Loucy (cell line): ENCODE measurements at regions not wholly inside any gene's neighbourhood (a gene's known extent, or its start where the extent isn't known, plus 50 kb on each side); places are given as distances from the start of the nearest gene placed in this dataset.

Experiments
- H2AFZ ChIP-seq: fragments of 200-600 bp; sonication (generic); 2 replicates; pipeline ENCODE4 v1.6.0; 2016; ENCODE audit warnings: antibody characterized with exemption, mild to moderate bottlenecking, low read length, moderate library complexity
- H3F3A ChIP-seq: fragments of 200-600 bp; 2 replicates; pipeline ENCODE4 v1.6.0; 2016; ENCODE audit warnings: antibody characterized with exemption, low read depth, mild to moderate bottlenecking
- H3K27me3 ChIP-seq: fragments of 200-600 bp; sonication (generic); 2 replicates; pipeline ENCODE4 v1.6.1; 2014; ENCODE audit warnings: low read length, mild to moderate bottlenecking; ENCODE audit not compliant: insufficient read depth, poor library complexity, severe bottlenecking
- H3K36me3 ChIP-seq: fragments of 200-600 bp; sonication (generic); 2 replicates; pipeline ENCODE4 v1.6.1; 2016; ENCODE audit warnings: low read length; ENCODE audit not compliant: insufficient read depth
- H3K4me1 ChIP-seq: fragments of 200-600 bp; sonication (generic); 2 replicates; pipeline ENCODE4 v1.5.1; 2014; ENCODE audit warnings: low read length, mild to moderate bottlenecking; ENCODE audit not compliant: insufficient read depth, poor library complexity, severe bottlenecking
- H3K4me2 ChIP-seq: fragments of 200-600 bp; sonication (generic); 2 replicates; pipeline ENCODE4 v1.6.0; 2014; ENCODE audit warnings: antibody characterized with exemption, low read length, low read depth, mild to moderate bottlenecking; ENCODE audit not compliant: poor library complexity, severe bottlenecking
- H3K4me3 ChIP-seq: fragments of 200-600 bp; sonication (generic); 2 replicates; pipeline ENCODE4 v1.5.1; 2014; ENCODE audit warnings: low read length, mild to moderate bottlenecking, mixed read lengths; ENCODE audit not compliant: poor library complexity, severe bottlenecking
- H3K79me2 ChIP-seq: fragments of 200-600 bp; sonication (generic); 2 replicates; pipeline ENCODE4 v1.6.1; 2014; ENCODE audit warnings: low read length; ENCODE audit not compliant: insufficient read depth
- H3K9ac ChIP-seq: fragments of 200-600 bp; sonication (generic); 2 replicates; pipeline ENCODE4 v1.6.0; 2014; ENCODE audit warnings: mild to moderate bottlenecking, low read depth, low read length, moderate library complexity; ENCODE audit not compliant: poor library complexity, severe bottlenecking
- H3K9me2 ChIP-seq: fragments of 200-600 bp; sonication (generic); replicated peaks from 2 replicates; pipeline ENCODE4 v1.6.1; 2016; ENCODE audit warnings: low read depth, low read length, mixed read lengths
- H3K9me3 ChIP-seq: fragments of 200-600 bp; sonication (generic); 2 replicates; pipeline ENCODE4 v1.6.1; 2014; ENCODE audit warnings: mild to moderate bottlenecking, antibody characterized with exemption, low read length, low read depth; ENCODE audit not compliant: insufficient read depth
- H4K20me1 ChIP-seq: fragments of 200-600 bp; sonication (generic); 2 replicates; pipeline ENCODE4 v1.6.0; 2014; ENCODE audit warnings: antibody characterized with exemption, low read length, mild to moderate bottlenecking; ENCODE audit not compliant: insufficient read depth, poor library complexity, severe bottlenecking
- EZH2phosphoT487 ChIP-seq: fragments of 200-600 bp; IDR thresholded peaks from 2 replicates; pipeline ENCODE4 v1.6.1; 2018; ENCODE audit warnings: antibody characterized with exemption, mild to moderate bottlenecking, moderate library complexity, borderline replicate concordance
- TF ChIP-seq, protein P1 (sequence below): fragments of 200-600 bp; sonication (generic); conservative IDR thresholded peaks from 2 replicates; pipeline ENCODE4 v1.5.1; 2014; ENCODE audit warnings: mild to moderate bottlenecking, antibody characterized with exemption, low read length

GRCh38 chr2:129797489-129798300 lies 181.8 kb upstream of the RAB6C start:
- Histone ChIP-seq H3K79me2 (no peaks in the 10 kb centered on the region), H3K36me3 (no peaks in the 10 kb centered on the region), H3K9me2 (no peaks in the 10 kb centered on the region), H3K4me3 (no peak overlapping the region), H3K27me3 (no peaks in the 10 kb centered on the region), H2AFZ (no peak overlapping the region), H3K9ac (no peak overlapping the region), H3K4me2 (no peak overlapping the region), H4K20me1 (no peaks in the 10 kb centered on the region), H3K9me3 (no peaks in the 10 kb centered on the region), H3F3A (no peaks in the 10 kb centered on the region), H3K4me1 (no peaks in the 10 kb centered on the region)
- TF ChIP-seq, protein P1, sequence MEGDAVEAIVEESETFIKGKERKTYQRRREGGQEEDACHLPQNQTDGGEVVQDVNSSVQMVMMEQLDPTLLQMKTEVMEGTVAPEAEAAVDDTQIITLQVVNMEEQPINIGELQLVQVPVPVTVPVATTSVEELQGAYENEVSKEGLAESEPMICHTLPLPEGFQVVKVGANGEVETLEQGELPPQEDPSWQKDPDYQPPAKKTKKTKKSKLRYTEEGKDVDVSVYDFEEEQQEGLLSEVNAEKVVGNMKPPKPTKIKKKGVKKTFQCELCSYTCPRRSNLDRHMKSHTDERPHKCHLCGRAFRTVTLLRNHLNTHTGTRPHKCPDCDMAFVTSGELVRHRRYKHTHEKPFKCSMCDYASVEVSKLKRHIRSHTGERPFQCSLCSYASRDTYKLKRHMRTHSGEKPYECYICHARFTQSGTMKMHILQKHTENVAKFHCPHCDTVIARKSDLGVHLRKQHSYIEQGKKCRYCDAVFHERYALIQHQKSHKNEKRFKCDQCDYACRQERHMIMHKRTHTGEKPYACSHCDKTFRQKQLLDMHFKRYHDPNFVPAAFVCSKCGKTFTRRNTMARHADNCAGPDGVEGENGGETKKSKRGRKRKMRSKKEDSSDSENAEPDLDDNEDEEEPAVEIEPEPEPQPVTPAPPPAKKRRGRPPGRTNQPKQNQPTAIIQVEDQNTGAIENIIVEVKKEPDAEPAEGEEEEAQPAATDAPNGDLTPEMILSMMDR = no peak
- TF ChIP-seq EZH2phosphoT487 = no peak

- no peaks in the 10 kb centered on the region for H3K9me2 ChIP-seq
- H3K9ac ChIP-seq = no peak overlapping the region
- H4K20me1 ChIP-seq = no peaks in the 10 kb centered on the region
- no peaks in the 10 kb centered on the region for H3K27me3 ChIP-seq
- no peaks in the 10 kb centered on the region for H3K4me1 ChIP-seq
- H3F3A ChIP-seq = no peaks in the 10 kb centered on the region
- TF ChIP-seq EZH2phosphoT487 = no peak
- TF ChIP-seq, protein P1 = no peak
- H2AFZ ChIP-seq = no peak overlapping the region
- no peaks in the 10 kb centered on the region for H3K79me2 ChIP-seq
- no peak overlapping the region for H3K4me2 ChIP-seq
- H3K9me3 ChIP-seq = no peaks in the 10 kb centered on the region
- no peak overlapping the region for H3K4me3 ChIP-seq
- no peaks in the 10 kb centered on the region for H3K36me3 ChIP-seq
These were observed 181.2 kb upstream of the RAB6C start for GRCh38 chr2:129798301-129798581.

DNA sequence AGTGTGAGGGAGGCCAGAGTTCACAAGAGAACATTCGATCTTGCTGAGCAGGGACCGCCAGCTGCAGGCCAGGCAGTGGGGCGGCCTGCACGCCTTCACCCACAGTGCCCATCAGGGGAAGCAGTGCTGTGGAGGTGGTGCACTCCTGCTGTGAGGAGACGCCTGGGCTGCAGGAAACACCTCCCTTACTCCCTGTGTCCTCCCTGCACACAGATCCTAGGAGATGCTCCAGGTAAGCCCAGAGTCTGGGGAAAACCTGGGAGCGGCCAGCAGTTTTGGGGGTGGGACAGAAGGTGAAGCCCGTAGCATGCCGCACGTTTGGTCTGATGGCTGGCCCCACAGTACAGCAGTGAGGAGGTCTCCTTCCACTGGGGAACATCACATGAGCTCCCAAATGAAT lies 180.8 kb upstream of the RAB6C start:
- no peaks in the 10 kb centered on the region for H3K79me2 ChIP-seq
- no peak overlapping the region for H2AFZ ChIP-seq
- no peak overlapping the region for H3K4me2 ChIP-seq
- H3K36me3 ChIP-seq = no peaks in the 10 kb centered on the region
- H4K20me1 ChIP-seq = no peaks in the 10 kb centered on the region
- no peaks in the 10 kb centered on the region for H3K9me2 ChIP-seq
- no peak overlapping the region for H3K4me3 ChIP-seq
- no peaks in the 10 kb centered on the region for H3F3A ChIP-seq
- H3K9ac ChIP-seq = no peak overlapping the region
- no peaks in the 10 kb centered on the region for H3K9me3 ChIP-seq
- no peaks in the 10 kb centered on the region for H3K4me1 ChIP-seq
- H3K27me3 ChIP-seq = no peaks in the 10 kb centered on the region
- TF ChIP-seq EZH2phosphoT487 = no peak
- TF ChIP-seq, protein P1 = no peak
